HG03039 (cell line): ENCODE measurements at regions not wholly inside any gene's neighbourhood (a gene's known extent, or its start where the extent isn't known, plus 50 kb on each side); places are given as distances from the start of the nearest gene placed in this dataset.
"Not testable (repeated sequence)": the region's sequence is repeated elsewhere in the genome, so short reads cannot be mapped to it uniquely, and the experiment has no call there.

ENCODE experiments used
- ATAC-seq: cut with Tn5 transposase; IDR thresholded peaks from one replicate; pipeline ENCODE4 v1.9.1; 2021; ENCODE audit warnings: mild to moderate bottlenecking, moderate library complexity; ENCODE audit not compliant: unreplicated experiment

GRCh38 chr13:44051918-44052675 is 172.4 kb downstream of the LACC1 start:
- no peak for ATAC-seq

DNA sequence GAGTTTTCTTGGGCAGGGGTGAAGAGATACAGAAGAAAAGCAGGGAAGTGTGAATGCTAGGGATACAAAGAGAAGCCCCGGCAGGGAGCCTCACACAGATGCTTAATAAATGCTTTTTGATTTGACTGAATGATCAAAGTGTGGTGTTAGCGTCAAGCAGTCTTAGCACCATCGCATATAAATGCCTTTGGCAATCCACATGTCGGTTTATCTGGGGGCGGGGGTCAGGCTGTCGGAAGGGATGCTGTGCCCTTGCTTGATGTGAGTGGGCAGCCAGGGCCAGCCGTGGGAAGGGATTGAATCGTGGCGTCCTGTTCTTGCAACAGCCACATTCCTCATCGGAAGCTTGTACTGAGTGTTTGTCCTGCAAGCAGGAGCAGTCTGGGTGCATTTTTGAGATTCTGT is 173.1 kb downstream of the LACC1 start:
- ATAC-seq, result no peak

- ATAC-seq, result no peak
These were observed 173.5 kb downstream of the LACC1 start for GRCh38 chr13:44053208-44053607.

- ATAC-seq, result no peak
These were observed 174.8 kb downstream of the LACC1 start for GRCh38 chr13:44054525-44054924.

GRCh38 chr13:44055681-44056080 is 176.0 kb downstream of the LACC1 start:
- ATAC-seq, result not testable (repeated sequence)

- no peak for ATAC-seq
These were observed 178.4 kb downstream of the LACC1 start for GRCh38 chr13:44058067-44058466.

- no peak for ATAC-seq
These were observed 179.0 kb downstream of the LACC1 start for GRCh38 chr13:44058624-44059215.

- no peak for ATAC-seq
These were observed 182.2 kb downstream of the LACC1 start for GRCh38 chr13:44061876-44062275.

GRCh38 chr13:44063467-44063866 is 183.8 kb downstream of the LACC1 start:
- no peak for ATAC-seq

GRCh38 chr13:44063881-44064280 is 184.2 kb downstream of the LACC1 start:
- ATAC-seq, result no peak

DNA sequence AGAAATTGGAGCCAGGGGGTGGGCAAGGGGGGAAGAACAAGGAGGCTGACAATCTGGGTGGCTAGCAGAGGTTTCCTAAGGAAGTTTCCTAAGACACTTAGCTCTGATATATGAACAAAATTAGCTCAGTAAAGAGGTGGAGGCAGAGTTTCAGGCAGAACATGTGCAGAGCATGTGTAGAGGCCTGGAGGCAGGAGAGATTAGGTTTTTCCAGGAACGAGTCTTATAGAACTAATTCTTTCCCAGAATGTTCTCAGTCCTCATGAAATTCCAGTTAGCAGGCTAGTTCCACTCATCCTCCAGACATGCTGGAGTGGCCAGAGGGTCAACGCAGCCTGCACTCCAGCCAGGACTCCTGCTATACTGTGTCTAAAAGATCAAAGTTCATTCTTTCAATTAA is 184.7 kb downstream of the LACC1 start:
- ATAC-seq, result no peak

DNA sequence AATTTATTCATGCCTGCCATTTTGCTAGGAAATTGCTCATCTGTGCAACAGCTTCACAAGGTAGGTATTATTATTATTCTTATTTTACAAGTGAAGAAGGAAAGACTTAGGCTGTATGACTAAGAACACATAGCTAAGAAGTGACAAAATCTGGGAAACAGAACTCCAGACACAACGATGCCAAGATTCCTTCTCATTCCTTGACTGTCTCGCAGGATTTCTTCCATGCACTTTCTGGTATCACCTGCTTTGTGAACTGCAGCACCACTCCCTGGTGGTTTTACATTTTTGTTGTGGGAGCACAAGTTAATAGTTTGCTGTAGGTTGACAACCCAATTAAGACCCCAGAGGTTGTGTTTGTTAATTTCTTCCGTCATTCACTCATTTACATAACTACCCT is 188.5 kb downstream of the LACC1 start:
- no peak for ATAC-seq

DNA sequence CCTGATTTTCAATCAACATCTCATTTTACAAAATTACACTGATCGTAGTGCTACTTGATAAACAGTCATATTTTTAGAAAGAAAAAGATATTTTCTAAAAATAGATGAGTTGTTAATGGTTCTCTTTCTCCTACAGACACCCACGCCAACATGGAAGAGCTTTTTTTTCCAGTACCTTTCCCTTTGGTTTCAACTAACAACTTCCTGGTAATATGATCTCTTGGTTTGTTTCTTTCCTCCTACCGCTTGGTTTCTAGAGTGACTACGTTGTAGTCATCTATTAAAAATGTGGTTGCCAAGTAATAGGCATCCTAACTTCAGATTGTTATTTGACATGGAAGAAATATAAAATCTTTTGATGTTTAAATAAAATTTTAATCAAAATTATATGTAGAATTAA is 189.0 kb downstream of the LACC1 start:
- no peak for ATAC-seq

DNA sequence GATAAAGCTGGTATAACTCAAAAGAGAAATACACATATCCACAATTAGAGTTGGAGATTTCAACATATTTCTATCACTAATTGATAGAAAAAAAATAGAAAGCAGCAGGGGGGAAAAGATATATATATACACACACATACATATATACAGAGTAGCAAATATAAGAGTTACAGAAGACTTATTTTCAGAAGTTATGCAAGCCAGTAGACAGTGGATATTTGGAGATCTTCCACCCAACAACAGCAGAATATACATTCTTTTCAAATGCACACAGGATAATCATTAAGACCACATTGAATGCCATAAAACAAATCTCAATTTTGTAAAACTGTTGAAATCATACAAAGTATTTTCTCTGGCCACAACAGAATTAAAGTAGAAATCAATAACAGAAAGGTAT is 192.8 kb downstream of the LACC1 start:
- ATAC-seq, result no peak

- ATAC-seq, result no peak
These were observed 194.9 kb downstream of the LACC1 start for GRCh38 chr13:44074611-44075010.

GRCh38 chr13:44075113-44075512 is 195.4 kb downstream of the LACC1 start:
- no peak for ATAC-seq

DNA sequence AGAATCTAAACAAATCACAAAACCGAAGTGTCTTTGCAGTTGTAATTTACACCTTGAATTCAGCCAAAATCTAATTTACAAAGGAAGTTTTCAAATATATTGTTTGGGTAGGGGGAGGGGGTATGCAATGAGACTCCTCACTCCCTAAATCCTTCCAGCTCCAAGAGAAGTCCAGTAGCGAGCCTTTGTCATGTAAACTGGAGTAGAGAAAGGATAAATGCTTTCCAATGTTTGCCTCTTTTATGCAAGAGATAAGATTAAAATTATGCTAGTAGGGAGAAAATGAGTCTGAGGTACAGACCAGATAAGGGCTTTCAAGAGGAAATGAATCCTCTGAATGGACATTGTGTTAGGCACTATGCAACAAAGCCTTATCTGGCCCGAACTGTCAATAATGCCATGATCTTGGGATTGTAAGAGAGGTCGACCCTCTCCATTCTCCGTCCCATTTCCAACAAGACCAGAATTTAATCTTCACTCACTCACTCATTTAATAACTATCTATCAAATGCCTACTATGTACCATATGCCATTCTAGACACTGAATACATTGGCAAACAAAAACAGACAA is 199.2 kb downstream of the LACC1 start:
- no peak for ATAC-seq

- ATAC-seq, result no peak
These were observed 199.9 kb downstream of the LACC1 start for GRCh38 chr13:44079413-44080205.

- ATAC-seq, result no peak
These were observed 204.4 kb downstream of the LACC1 start for GRCh38 chr13:44084146-44084545.

DNA sequence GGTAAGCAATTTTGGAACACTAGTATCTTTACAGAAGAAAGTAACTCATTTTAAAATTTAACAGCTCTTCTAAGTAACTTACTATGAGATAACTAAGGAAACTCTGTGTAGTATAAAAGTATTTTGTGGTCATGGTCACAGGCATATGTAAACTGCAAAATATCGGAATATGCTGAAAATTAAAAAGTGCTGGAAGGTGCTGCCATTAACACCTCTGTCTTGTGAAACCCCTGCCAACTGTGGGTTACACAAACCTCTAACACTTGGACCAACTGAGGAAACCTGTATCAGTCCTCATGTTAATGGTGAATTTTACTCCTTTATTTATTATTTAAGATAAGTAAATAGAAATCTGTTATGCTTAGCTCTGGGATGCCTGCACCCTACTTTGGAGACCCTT is 206.7 kb downstream of the LACC1 start:
- ATAC-seq, result no peak

DNA sequence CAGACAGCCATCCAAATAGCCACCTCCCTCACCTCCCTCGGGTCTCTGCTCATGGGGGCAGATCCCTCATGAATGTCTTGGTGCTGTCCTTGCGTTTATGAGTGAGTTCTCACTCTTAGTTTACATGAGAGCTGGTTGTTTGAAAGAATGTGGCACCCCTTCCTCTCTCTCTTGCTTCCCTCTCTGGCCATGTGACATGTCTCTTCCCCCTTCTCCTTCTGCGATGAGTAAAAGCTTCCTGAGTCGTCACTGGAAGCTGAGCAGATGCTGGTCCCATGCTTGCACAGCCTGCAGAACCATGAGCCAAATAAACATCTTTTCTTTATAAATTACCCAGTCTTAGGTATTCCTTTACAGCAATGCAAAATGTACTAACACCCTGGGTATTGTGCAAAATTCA is 208.7 kb downstream of the LACC1 start:
- no peak for ATAC-seq

GRCh38 chr13:44088991-44089413 is 209.3 kb downstream of the LACC1 start:
- no peak for ATAC-seq
